HG03039 (cell line): ENCODE measurements at regions not wholly inside any gene's neighbourhood (a gene's known extent, or its start where the extent isn't known, plus 50 kb on each side); places are given as distances from the start of the nearest gene placed in this dataset.
"Not testable (repeated sequence)": the region's sequence is repeated elsewhere in the genome, so short reads cannot be mapped to it uniquely, and the experiment has no call there.

ENCODE experiments used
- ATAC-seq: cut with Tn5 transposase; IDR thresholded peaks from one replicate; pipeline ENCODE4 v1.9.1; 2021; ENCODE audit warnings: mild to moderate bottlenecking, moderate library complexity; ENCODE audit not compliant: unreplicated experiment

- no peak for ATAC-seq
Measured at GRCh38 chr3:69648126-69648525, 91.1 kb upstream of the MITF start.

- no peak for ATAC-seq
Measured at GRCh38 chr3:69647511-69648110, 91.7 kb upstream of the MITF start.

GRCh38 chr3:69647081-69647480 lies 92.2 kb upstream of the MITF start:
- ATAC-seq, result no peak

GRCh38 chr3:69646287-69647067 lies 92.8 kb upstream of the MITF start:
- ATAC-seq, result no peak

- ATAC-seq, result no peak
Measured at GRCh38 chr3:69642606-69643005, 96.7 kb upstream of the MITF start.

- ATAC-seq, result no peak
Measured at GRCh38 chr3:69639851-69640250, 99.4 kb upstream of the MITF start.

GRCh38 chr3:69628951-69629350 lies 110.3 kb upstream of the MITF start:
- ATAC-seq, result no peak

GRCh38 chr3:69613286-69613685 lies 126.0 kb upstream of the MITF start:
- no peak for ATAC-seq

GRCh38 chr3:69612791-69613190 lies 126.5 kb upstream of the MITF start:
- no peak for ATAC-seq

- ATAC-seq, result not testable (repeated sequence)
Measured at GRCh38 chr3:69609566-69609965, 129.7 kb upstream of the MITF start.

GRCh38 chr3:69607466-69608305 lies 131.6 kb upstream of the MITF start:
- ATAC-seq, result no peak

- ATAC-seq, result no peak
Measured at GRCh38 chr3:69605867-69606266, 133.4 kb upstream of the MITF start.

GRCh38 chr3:69604735-69605450 lies 134.4 kb upstream of the MITF start:
- no peak for ATAC-seq

- ATAC-seq, result no peak
Measured at GRCh38 chr3:69602112-69602511, 137.2 kb upstream of the MITF start.

- ATAC-seq, result no peak
Measured at GRCh38 chr3:69594286-69594685, 145.0 kb upstream of the MITF start.

GRCh38 chr3:69591164-69591736 lies 148.0 kb upstream of the MITF start:
- ATAC-seq, result no peak

- ATAC-seq, result no peak
Measured at GRCh38 chr3:69590111-69590510, 149.2 kb upstream of the MITF start.

- no peak for ATAC-seq
Measured at GRCh38 chr3:69588170-69588569, 151.1 kb upstream of the MITF start.

- no peak for ATAC-seq
Measured at GRCh38 chr3:69585472-69585871, 153.8 kb upstream of the MITF start.

- ATAC-seq, result no peak
Measured at GRCh38 chr3:69582044-69582443, 157.2 kb upstream of the MITF start.
